Ovary (tissue), 7 donors: ENCODE measurements at regions not wholly inside any gene's neighbourhood (a gene's known extent, or its start where the extent isn't known, plus 50 kb on each side); places are given as distances from the start of the nearest gene placed in this dataset.

Experiments
- DNase-seq, 5 donors: peaks; one replicate each; pipeline ENCODE4 v3.0.0-alpha.2; 2019 to 2020
- H3K27ac ChIP-seq, 2 donors: fragments of 200-600 bp; one replicate each; pipeline versions ENCODE4 v1.5.1 to v1.8.0; 2019 to 2022
- H3K27me3 ChIP-seq: fragments of 200-600 bp; one replicate; pipeline ENCODE4 v1.8.0; 2022
- H3K36me3 ChIP-seq: fragments of 200-600 bp; sonication (generic); one replicate; pipeline ENCODE4 v1.5.1; 2019
- H3K4me1 ChIP-seq: one replicate; pipeline ENCODE4 v1.8.1; 2013; ENCODE audit warnings: mild to moderate bottlenecking, moderate library complexity; ENCODE audit not compliant: insufficient read depth
- H3K4me3 ChIP-seq: fragments of 200-600 bp; sonication (generic); one replicate; pipeline ENCODE4 v1.5.1; 2017
- H3K9me3 ChIP-seq, 2 donors: fragments of 200-600 bp in 1 of 2; sonication (generic) in 1 of 2; one replicate each; pipeline versions ENCODE4 v1.5.1 to v1.8.1; 2013 to 2019; ENCODE audit warnings: mild to moderate bottlenecking in 1 of 2, moderate library complexity in 1 of 2
- CTCF ChIP-seq, 3 donors: fragments of 450-650 bp in 2 of 3; fragments of 200-600 bp in 1 of 3; IDR thresholded peaks; one replicate each; pipeline versions ENCODE4 v1.5.1 to v1.8.0; 2016 to 2022; ENCODE audit warnings: antibody characterized with exemption in 3 of 3, mild to moderate bottlenecking in 1 of 3
- EP300 ChIP-seq: sonication (generic); formaldehyde crosslinking; IDR thresholded peaks from one replicate; pipeline ENCODE4 v1.6.1; 2017; ENCODE audit warnings: antibody characterized with exemption
- POLR2A ChIP-seq: fragments of 450-650 bp; IDR thresholded peaks from one replicate; pipeline ENCODE4 v1.6.1; 2017; ENCODE audit warnings: antibody characterized with exemption, mild to moderate bottlenecking, moderate library complexity
- WGBS, 3 donors: extraction: QIAGEN DNeasy Blood & Tissue Kit in 1 of 3; methylation state at CpG; one replicate each; pipeline versions ENCODE4 v1.1.5 to v1.1.7; 2013 to 2017; 5-methylcytosine and 5-hydroxymethylcytosine counted together
- intact Hi-C, 4 donors: fragments of 100-400 bp; cut with DNase I; formaldehyde crosslinking; loops; one replicate each; pipeline versions ENCODE4 v1.11.0 to v1.15.1; 2022 to 2023
- donor health status: DM: no; HTN: no; CAD: no; lungs with moderate emphysema.
- donor health status: DM: no; HTN: no; CAD: no.
- donor health status: Bipolar disorder and iron deficiency.
- donor health status: DM: no; HTN: no; CAD: no.
- donor health status: DM: yes; HTN: yes; CAD: no.

GRCh38 chr2:42977270-42978174, 185.1 kb upstream of the HAAO start:
- intact Hi-C loops: loop anchor here (5.0 to 10.0 kb wide), 7 partner anchors 40 to 507 kb away; partner anchors contain the start of gene ZFP36L2 (in 1 of the 4)
- 86 to 88% (median 86%) methylated on average over 12 of the region's 12 CpGs for WGBS, 3 donors
- peak in 4 of 5 donors; percentile 13 to 33 (median 20) for DNase-seq
- H3K27me3 ChIP-seq: no peaks in the 10 kb centered on the region
- H3K36me3 ChIP-seq: no peaks in the 10 kb centered on the region
- H3K4me3 ChIP-seq: no peak overlapping the region
- no peaks in the 10 kb centered on the region for H3K9me3 ChIP-seq
- TF ChIP-seq EP300 (no peak), POLR2A (no peak), CTCF (IDR thresholded peaks at IDR 0.05) (no peak)
- H3K4me1 ChIP-seq: peaks cover 14% of the 10 kb centered on the region
- no peak overlapping the region for H3K27ac ChIP-seq

- Histone ChIP-seq H3K27ac (no peak overlapping the region), H3K9me3 (no peaks in the 10 kb centered on the region), H3K4me3 (no peak overlapping the region), H3K36me3 (no peaks in the 10 kb centered on the region), H3K27me3 (no peaks in the 10 kb centered on the region), H3K4me1 (peaks cover 16% of the 10 kb centered on the region)
- 87 to 97% (median 92%) methylated on average over 5 of the region's 5 CpGs for WGBS, 3 donors
- intact Hi-C loops: loop anchor here (5.0 to 10.0 kb wide), 7 partner anchors 41 to 508 kb away; partner anchors contain the start of gene ZFP36L2 (in 1 of the 4)
- peak in 4 of 5 donors; percentile 18 to 32 (median 24) for DNase-seq
- no peak for TF ChIP-seq EP300
- TF ChIP-seq CTCF (IDR thresholded peaks at IDR 0.05): no peak
- no peak for TF ChIP-seq POLR2A
Observed at GRCh38 chr2:42976351-42976750, 184.0 kb upstream of the HAAO start.

GRCh38 chr2:42974721-42975717, 182.6 kb upstream of the HAAO start:
- Histone ChIP-seq H3K4me1 (peaks cover 16% of the 10 kb centered on the region), H3K4me3 (peak overlapping the region; percentile 35), H3K36me3 (no peaks in the 10 kb centered on the region), H3K27ac (peak overlapping the region; percentile 64 to 90), H3K9me3 (no peaks in the 10 kb centered on the region), H3K27me3 (no peaks in the 10 kb centered on the region)
- 2 to 9% (median 3%) methylated on average over 33 to 40 of the region's 40 CpGs for WGBS, 3 donors
- DNase-seq: peak; percentile 85 to 92 (median 89)
- TF ChIP-seq CTCF (IDR thresholded peaks at IDR 0.05): peak; percentile 89 to 98 (median 96)
- TF ChIP-seq POLR2A: peak; percentile 7
- no peak for TF ChIP-seq EP300
- intact Hi-C loops: loop anchor here (2.0 to 10.0 kb wide), 8 partner anchors 42 to 510 kb away; partner anchors contain the start of gene ZFP36L2 (in 2 of the 4)
